Neutrophil (primary cell): ENCODE measurements at regions not wholly inside any gene's neighbourhood (a gene's known extent, or its start where the extent isn't known, plus 50 kb on each side); places are given as distances from the start of the nearest gene placed in this dataset.
"Not testable (repeated sequence)": the region's sequence is repeated elsewhere in the genome, so short reads cannot be mapped to it uniquely, and the experiment has no call there.

Experiments
- H3K27ac ChIP-seq: fragments of 200-600 bp; sonication (generic); 2 replicates; pipeline ENCODE4 v1.5.1; 2016; ENCODE audit warnings: mild to moderate bottlenecking, moderate library complexity
- H3K27me3 ChIP-seq: fragments of 200-600 bp; sonication (generic); 2 replicates; pipeline ENCODE4 v1.6.0; 2016; ENCODE audit warnings: mild to moderate bottlenecking
- H3K36me3 ChIP-seq: fragments of 200-600 bp; sonication (generic); 2 replicates; pipeline ENCODE4 v1.5.1; 2017
- H3K4me1 ChIP-seq, 2 experiments: fragments of 200-600 bp in 1 of 2; sonication (generic) in 1 of 2; 1 replicate in 1 of 2; 2 replicates in 1 of 2; pipeline versions ENCODE4 v1.5.1 to v1.6.1; 2013 to 2016; ENCODE audit warnings: low read depth in 1 of 2, low read length in 1 of 2, mild to moderate bottlenecking in 1 of 2, moderate library complexity in 1 of 2; ENCODE audit not compliant: control insufficient read depth in 1 of 2, insufficient read depth in 1 of 2
- H3K4me3 ChIP-seq, 2 experiments: fragments of 200-600 bp in 1 of 2; sonication (generic) in 1 of 2; 1 replicate in 1 of 2; 2 replicates in 1 of 2; pipeline ENCODE4 v1.5.1; 2013 to 2016; ENCODE audit warnings: low read depth in 1 of 2, low read length in 1 of 2, mild to moderate bottlenecking in 1 of 2, moderate library complexity in 1 of 2
- H3K9me3 ChIP-seq: fragments of 200-600 bp; sonication (generic); 2 replicates; pipeline ENCODE4 v1.5.1; 2016
- TF ChIP-seq, protein P1 (sequence below): fragments of 200-600 bp; sonication (generic); IDR thresholded peaks from 2 replicates; pipeline ENCODE4 v1.5.1; 2016; ENCODE audit warnings: antibody characterized with exemption

DNA sequence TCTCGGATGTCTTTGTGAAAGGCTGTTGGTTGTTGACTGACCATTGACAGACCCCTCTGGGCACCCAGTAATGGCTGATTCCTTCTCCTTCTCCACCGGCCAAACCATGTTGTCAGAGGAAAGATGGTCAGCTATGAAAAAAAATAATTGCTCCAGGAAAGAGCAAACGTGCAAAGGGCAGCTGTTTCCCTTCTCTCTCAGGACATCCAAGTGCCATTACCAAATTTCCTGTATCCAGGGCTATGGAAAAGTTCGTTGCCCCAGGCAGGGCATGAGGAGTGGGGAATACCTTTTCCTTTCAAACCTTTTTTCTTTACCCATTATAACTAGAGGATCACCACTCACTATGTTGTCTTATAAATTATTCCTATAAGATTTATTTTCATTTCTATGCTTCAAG is 321.5 kb upstream of the HNRNPA3 start:
- Histone ChIP-seq H3K27me3 (no peaks in the 10 kb centered on the region), H3K4me3 (no peak overlapping the region), H3K4me1 (no peaks in the 10 kb centered on the region), H3K36me3 (no peaks in the 10 kb centered on the region), H3K27ac (no peak overlapping the region), H3K9me3 (no peaks in the 10 kb centered on the region)
- TF ChIP-seq, protein P1, sequence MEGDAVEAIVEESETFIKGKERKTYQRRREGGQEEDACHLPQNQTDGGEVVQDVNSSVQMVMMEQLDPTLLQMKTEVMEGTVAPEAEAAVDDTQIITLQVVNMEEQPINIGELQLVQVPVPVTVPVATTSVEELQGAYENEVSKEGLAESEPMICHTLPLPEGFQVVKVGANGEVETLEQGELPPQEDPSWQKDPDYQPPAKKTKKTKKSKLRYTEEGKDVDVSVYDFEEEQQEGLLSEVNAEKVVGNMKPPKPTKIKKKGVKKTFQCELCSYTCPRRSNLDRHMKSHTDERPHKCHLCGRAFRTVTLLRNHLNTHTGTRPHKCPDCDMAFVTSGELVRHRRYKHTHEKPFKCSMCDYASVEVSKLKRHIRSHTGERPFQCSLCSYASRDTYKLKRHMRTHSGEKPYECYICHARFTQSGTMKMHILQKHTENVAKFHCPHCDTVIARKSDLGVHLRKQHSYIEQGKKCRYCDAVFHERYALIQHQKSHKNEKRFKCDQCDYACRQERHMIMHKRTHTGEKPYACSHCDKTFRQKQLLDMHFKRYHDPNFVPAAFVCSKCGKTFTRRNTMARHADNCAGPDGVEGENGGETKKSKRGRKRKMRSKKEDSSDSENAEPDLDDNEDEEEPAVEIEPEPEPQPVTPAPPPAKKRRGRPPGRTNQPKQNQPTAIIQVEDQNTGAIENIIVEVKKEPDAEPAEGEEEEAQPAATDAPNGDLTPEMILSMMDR: no peak

DNA sequence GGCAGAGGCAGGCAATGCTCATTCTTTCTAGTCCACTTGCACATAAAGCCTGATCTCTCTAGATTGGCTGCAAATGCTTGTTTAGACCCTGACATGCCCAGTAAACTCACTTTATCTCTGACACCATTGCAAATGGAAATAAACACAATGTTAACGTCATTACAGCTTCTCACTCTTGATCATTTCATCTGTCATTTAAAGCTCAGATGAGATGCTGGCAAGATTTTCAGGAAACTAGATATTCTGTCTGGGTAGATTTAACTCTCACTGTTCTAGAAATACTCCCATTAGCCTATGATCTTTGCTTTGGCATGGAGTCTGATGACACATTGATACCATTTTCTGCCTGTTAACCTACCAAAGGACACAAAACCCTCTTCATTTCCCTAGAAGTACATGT is 320.7 kb upstream of the HNRNPA3 start:
- Histone ChIP-seq H3K27me3 (no peaks in the 10 kb centered on the region), H3K4me1 (no peaks in the 10 kb centered on the region), H3K27ac (no peak overlapping the region), H3K36me3 (no peaks in the 10 kb centered on the region), H3K9me3 (no peaks in the 10 kb centered on the region), H3K4me3 (no peak overlapping the region)
- TF ChIP-seq, protein P1: no peak

GRCh38 chr2:176892676-176893226 is 319.8 kb upstream of the HNRNPA3 start:
- Histone ChIP-seq H3K27me3 (no peaks in the 10 kb centered on the region), H3K9me3 (no peaks in the 10 kb centered on the region), H3K27ac (no peak overlapping the region), H3K4me3 (no peak overlapping the region), H3K36me3 (no peaks in the 10 kb centered on the region), H3K4me1 (no peaks in the 10 kb centered on the region)
- TF ChIP-seq, protein P1: no peak

DNA sequence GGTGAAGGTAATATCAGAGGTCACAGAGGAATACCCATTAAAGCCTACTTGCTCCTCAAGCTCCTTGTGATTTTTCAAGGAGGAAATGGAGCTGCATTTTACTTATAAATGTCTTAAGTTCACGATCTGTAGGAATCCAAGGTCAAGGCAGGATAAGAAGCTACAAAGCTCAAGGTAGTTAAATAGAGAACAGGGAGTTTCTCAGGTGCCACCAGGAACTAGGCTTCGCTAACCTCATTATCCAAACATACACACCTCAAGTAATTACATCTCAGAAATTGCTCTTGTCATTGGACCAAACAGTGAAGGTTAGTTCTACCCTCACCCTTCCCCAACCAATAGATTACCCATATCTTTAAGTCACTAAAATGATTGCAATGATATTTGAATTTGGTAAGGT is 317.4 kb upstream of the HNRNPA3 start:
- no peaks in the 10 kb centered on the region for H3K36me3 ChIP-seq
- TF ChIP-seq, protein P1: no peak

GRCh38 chr2:176902454-176902853 is 310.1 kb upstream of the HNRNPA3 start:
- Histone ChIP-seq H3K4me1 (no peaks in the 10 kb centered on the region), H3K9me3 (no peaks in the 10 kb centered on the region), H3K27ac (no peak overlapping the region), H3K27me3 (no peaks in the 10 kb centered on the region), H3K4me3 (no peak overlapping the region), H3K36me3 (no peaks in the 10 kb centered on the region)
- TF ChIP-seq, protein P1: no peak

More for the DNA sequence above, 317.4 kb upstream of the HNRNPA3 start:
- Histone ChIP-seq H3K9me3 (no peaks in the 10 kb centered on the region), H3K4me3 (no peak overlapping the region), H3K4me1 (no peaks in the 10 kb centered on the region), H3K27me3 (no peaks in the 10 kb centered on the region), H3K27ac (no peak overlapping the region)

GRCh38 chr2:176904053-176904452 is 308.5 kb upstream of the HNRNPA3 start:
- not testable (repeated sequence) for H3K36me3 ChIP-seq, H3K9me3 ChIP-seq, H3K27ac ChIP-seq, H3K4me1 ChIP-seq, H3K27me3 ChIP-seq, H3K4me3 ChIP-seq
